Activated naive CD8-positive, alpha-beta T cell (primary cell): ENCODE measurements at regions not wholly inside any gene's neighbourhood (a gene's known extent, or its start where the extent isn't known, plus 50 kb on each side); places are given as distances from the start of the nearest gene placed in this dataset.
A peak's percentile ranks its signal among the peaks of the same experiment; 100 is the strongest.
"Not testable (repeated sequence)": the region's sequence is repeated elsewhere in the genome, so short reads cannot be mapped to it uniquely, and the experiment has no call there.

Source experiments
- H3K27ac Mint-ChIP-seq: one replicate; pipeline ENCODE4 v1.8.0; 2021; ENCODE audit warnings: mixed read lengths
- H3K27me3 Mint-ChIP-seq: one replicate; pipeline ENCODE4 v1.8.0; 2021; ENCODE audit warnings: mixed read lengths
- H3K36me3 Mint-ChIP-seq: one replicate; pipeline ENCODE4 v1.8.0; 2021; ENCODE audit warnings: mixed read lengths
- H3K4me1 Mint-ChIP-seq: one replicate; pipeline ENCODE4 v1.8.0; 2021; ENCODE audit warnings: low read depth, mixed read lengths
- H3K4me3 Mint-ChIP-seq: one replicate; pipeline ENCODE4 v1.8.0; 2021; ENCODE audit warnings: mild to moderate bottlenecking, mixed read lengths
- H3K9me3 Mint-ChIP-seq: one replicate; pipeline ENCODE4 v1.8.0; 2021; ENCODE audit warnings: low read depth, mixed read lengths

DNA sequence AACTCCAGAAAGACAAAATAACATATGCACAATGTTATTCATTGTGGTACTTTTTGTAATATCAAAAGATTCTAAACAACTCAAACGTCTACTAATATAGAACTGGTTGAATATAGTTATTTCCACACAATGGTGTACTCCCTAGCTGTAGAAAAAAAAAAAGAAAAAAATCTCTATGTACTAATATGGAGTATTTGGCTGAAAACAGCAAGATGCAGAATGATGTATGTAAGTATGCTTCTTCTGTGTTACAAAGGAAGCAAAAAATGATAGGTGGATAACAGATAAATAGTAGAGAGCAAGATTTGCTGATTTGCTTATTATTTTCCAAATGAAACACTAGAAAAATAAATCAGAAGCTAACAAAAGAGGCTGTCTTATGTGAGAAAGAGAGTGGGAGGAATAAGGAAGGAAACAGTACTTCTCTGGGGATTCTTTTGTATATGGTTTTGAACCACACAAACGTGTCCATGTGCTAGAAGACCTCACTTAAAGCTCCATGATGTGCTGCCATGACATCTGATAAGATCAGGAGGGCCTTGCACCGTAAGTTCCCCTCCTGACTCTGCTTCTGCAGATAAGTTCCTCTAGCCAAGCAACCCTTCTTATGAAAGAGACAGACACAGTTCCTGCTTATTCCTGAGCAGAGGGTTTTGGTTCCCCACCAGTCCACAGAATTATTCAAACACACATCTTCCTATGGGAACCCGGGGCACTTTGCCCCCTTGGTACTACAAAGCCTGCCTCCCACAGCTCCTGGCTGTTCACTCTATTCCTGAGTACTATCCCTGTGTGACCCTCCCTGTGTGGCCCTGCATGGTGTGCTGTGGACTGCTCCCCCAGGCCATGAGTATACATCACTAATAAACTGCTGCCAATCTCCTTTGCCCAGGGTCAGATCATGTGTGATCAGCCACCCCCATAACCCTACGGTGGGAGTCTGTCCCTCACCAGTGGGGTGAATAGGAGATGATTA is 159.1 kb downstream of the CCDC71L start:
- H3K27ac Mint-ChIP-seq: peak overlapping the region; percentile 70
- H3K27me3 Mint-ChIP-seq: no peaks in the 10 kb centered on the region
- H3K36me3 Mint-ChIP-seq: no peaks in the 10 kb centered on the region
- H3K4me1 Mint-ChIP-seq: peaks cover 27% of the 10 kb centered on the region
- H3K4me3 Mint-ChIP-seq: no peak overlapping the region
- H3K9me3 Mint-ChIP-seq: no peaks in the 10 kb centered on the region

DNA sequence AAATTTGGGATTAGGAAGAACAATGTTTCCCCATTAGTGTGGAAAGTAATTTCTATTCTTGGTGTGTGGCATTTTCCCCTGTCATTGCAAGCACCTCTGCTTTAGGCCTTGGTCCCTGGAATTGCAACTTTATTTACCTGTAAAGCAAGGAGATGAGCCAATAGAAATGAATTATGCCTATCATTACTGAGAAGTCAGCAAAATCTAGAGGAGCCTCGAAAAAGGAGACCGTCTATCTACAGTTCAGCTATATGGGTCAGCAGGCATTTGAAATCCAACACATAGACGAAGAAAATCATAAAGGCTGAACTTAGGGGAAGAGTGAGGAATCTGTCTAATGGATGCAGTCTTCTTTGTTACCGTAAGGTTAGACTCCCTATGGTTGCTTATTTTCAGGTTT is 161.1 kb downstream of the CCDC71L start:
- no peak overlapping the region for H3K4me3 Mint-ChIP-seq
- no peaks in the 10 kb centered on the region for H3K9me3 Mint-ChIP-seq
- H3K27me3 Mint-ChIP-seq: no peaks in the 10 kb centered on the region
- peaks cover 19% of the 10 kb centered on the region for H3K4me1 Mint-ChIP-seq
- no peak overlapping the region for H3K27ac Mint-ChIP-seq
- H3K36me3 Mint-ChIP-seq: no peaks in the 10 kb centered on the region

DNA sequence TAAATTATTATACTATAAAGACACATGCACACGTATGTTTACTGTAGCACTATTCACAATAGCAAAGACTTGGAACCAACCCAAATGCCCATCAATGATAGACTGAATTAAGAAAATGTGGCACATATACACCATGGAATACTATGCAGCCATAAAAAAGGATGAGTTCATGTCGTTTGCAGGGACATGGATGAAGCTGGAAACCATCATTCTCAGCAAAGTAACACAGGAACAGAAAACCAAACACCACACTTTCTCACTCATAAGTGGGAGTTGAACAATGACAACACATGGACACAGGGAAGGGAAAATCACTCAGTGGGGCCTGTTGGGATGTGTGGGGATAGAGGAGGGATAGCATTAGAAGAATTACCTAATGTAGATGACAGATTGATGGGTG is 163.0 kb downstream of the CCDC71L start:
- not testable (repeated sequence) for H3K27ac Mint-ChIP-seq, H3K4me3 Mint-ChIP-seq, H3K36me3 Mint-ChIP-seq, H3K9me3 Mint-ChIP-seq, H3K27me3 Mint-ChIP-seq
- peaks cover 11% of the 10 kb centered on the region for H3K4me1 Mint-ChIP-seq

DNA sequence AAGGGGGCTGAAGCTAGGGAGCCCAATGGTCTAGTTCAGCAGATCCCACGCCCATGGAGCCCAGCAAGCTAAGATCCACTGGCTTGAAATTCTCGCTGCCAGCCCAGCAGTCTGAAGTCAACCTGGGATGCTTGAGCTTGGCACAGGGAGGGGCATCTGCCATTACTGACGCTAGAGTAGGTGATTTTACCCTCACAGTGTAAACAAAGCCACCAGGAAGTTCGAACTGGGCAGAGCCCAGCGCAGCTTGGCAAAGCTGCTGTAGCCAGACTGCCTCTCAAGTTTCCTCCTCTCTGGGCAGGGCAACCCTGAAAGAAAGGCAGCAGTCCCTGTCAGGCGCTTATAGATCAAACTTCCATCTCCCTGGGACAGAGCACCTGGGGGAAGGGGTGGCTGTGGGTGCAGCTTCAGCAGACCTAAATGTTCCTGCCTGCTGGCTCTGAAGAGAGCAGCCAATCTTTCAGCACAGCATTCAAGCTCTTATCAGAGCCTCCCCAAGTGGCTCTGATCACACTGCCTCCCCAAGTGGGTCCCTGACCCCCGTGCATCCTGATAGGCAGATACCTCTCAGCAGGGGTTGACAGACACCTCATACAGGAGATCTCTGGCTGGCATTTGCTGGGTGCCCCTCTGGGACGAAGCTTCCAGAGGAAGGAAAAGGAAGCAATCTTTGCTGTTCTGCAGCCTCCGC is 167.8 kb downstream of the CCDC71L start:
- Mint-ChIP-seq H3K36me3 (peaks cover 3% of the 10 kb centered on the region), H3K27me3 (peaks cover 1% of the 10 kb centered on the region), H3K9me3 (no peaks in the 10 kb centered on the region), H3K4me3 (no peak overlapping the region), H3K27ac (no peak overlapping the region), H3K4me1 (no peaks in the 10 kb centered on the region)

DNA sequence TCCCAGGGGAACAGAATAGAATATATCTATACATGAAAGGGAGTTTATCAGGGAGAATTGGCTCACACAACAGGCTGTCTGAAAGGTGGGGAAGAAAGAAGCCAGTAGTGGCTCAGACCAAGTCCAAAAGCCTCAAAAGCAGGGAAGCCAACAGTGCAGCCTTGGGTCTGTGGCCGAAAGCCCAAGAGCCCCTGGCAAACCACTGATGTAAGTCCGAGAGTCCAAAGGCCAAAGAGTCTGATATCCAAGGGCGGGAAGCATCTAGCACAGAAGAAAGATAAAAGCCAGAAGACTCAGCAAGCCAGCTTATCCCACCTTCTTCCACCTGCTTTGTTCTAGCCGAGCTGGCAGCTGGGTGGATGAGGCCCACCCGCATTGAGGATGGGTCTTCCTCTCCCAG is 172.5 kb downstream of the CCDC71L start:
- Mint-ChIP-seq H3K27me3 (peaks cover 1% of the 10 kb centered on the region), H3K4me3 (no peak overlapping the region), H3K36me3 (no peaks in the 10 kb centered on the region), H3K27ac (no peak overlapping the region), H3K9me3 (no peaks in the 10 kb centered on the region), H3K4me1 (peaks cover 31% of the 10 kb centered on the region)

DNA sequence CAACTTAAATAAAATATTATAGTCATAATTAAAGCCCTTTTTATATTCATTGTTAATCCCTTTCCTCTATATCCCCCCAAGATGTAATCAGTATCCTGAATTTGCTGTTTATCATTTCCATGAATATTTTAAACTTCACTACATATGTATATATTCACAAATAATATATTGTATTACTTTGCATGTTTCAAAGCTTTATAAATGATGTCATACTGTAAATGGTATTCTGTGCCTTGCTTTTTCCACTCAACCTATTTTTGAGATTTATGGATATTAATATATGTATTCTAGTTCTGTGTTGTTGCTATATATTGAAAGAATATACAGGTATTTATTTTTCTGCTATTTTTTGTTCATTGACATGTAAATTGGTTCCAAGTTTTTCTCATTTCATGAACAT is 173.1 kb downstream of the CCDC71L start:
- no peaks in the 10 kb centered on the region for H3K9me3 Mint-ChIP-seq
- no peak overlapping the region for H3K4me3 Mint-ChIP-seq
- peaks cover 32% of the 10 kb centered on the region for H3K4me1 Mint-ChIP-seq
- peaks cover 2% of the 10 kb centered on the region for H3K27me3 Mint-ChIP-seq
- no peaks in the 10 kb centered on the region for H3K36me3 Mint-ChIP-seq
- H3K27ac Mint-ChIP-seq: no peak overlapping the region

DNA sequence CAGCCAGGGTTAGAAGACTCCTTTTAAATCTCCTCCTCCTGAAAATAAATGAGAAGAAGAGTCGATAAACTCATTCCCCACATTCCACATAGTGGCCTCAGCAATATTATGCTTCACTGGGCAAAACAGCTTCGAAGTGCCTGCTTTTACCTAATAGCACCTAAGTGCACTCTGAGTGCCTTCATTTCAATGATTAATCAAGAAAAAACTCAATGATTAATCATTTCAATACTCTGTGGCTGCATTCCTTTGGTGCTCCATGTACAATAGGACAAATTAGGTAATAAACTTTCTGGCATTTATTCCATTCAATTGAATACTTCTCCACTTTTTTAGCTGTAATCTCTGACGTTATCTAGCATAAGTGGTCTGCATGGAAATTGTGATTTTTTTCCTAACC is 174.6 kb downstream of the CCDC71L start:
- H3K27ac Mint-ChIP-seq: peak overlapping the region; percentile 92
- H3K4me3 Mint-ChIP-seq: no peak overlapping the region
- peaks cover 41% of the 10 kb centered on the region for H3K4me1 Mint-ChIP-seq
- peaks cover 8% of the 10 kb centered on the region for H3K27me3 Mint-ChIP-seq
- no peaks in the 10 kb centered on the region for H3K36me3 Mint-ChIP-seq
- H3K9me3 Mint-ChIP-seq: no peaks in the 10 kb centered on the region

DNA sequence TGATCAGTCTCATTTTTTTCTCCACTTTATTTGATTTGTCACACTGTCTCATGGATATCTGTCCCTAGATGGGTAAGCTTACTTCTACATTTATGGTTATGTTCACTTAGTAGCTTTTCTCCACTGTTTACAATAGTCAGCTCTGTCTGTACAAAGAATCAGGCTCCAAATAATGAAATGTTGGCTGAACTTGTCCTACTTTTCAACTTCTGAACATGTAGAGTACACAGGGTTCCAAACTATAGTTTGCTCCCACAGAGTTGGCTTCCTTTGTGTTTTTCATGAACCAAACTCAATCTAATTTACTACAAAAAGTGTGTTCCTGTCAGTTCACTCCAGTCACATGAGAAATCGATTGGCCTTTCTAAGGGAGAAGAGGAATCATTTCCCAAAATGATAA is 175.0 kb downstream of the CCDC71L start:
- Mint-ChIP-seq H3K27ac (peak overlapping the region; percentile 92), H3K27me3 (peaks cover 8% of the 10 kb centered on the region), H3K4me3 (no peak overlapping the region), H3K9me3 (no peaks in the 10 kb centered on the region), H3K36me3 (no peaks in the 10 kb centered on the region), H3K4me1 (peaks cover 44% of the 10 kb centered on the region)

DNA sequence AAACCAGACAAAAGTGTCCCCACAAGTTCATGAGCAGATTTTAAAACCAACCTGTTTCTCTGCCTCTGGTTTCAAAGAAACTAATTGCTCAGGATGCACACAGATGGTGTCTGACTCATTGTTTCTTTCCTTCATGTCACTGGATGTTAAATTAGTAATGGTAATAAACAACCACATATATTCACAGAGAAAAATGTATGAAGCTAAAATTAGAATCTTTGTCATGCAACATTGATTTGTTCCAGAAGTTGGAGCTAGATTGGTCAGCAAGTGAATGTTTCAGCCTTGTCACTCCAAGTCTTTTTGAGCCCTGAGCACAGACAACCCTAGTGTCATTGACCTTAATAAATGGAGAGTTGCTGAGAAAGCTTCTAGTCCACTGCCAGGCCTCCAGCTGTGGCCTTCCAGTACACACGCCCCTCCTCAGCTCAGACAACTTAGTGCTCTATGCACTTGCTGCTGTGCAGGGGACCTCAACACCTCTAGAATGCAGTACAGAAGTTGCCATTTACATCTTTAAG is 175.9 kb downstream of the CCDC71L start:
- peaks cover 7% of the 10 kb centered on the region for H3K27me3 Mint-ChIP-seq
- peak overlapping the region; percentile 14 for H3K4me3 Mint-ChIP-seq
- no peaks in the 10 kb centered on the region for H3K36me3 Mint-ChIP-seq
- H3K4me1 Mint-ChIP-seq: peaks cover 52% of the 10 kb centered on the region
- peak overlapping the region; percentile 92 for H3K27ac Mint-ChIP-seq
- H3K9me3 Mint-ChIP-seq: no peaks in the 10 kb centered on the region

DNA sequence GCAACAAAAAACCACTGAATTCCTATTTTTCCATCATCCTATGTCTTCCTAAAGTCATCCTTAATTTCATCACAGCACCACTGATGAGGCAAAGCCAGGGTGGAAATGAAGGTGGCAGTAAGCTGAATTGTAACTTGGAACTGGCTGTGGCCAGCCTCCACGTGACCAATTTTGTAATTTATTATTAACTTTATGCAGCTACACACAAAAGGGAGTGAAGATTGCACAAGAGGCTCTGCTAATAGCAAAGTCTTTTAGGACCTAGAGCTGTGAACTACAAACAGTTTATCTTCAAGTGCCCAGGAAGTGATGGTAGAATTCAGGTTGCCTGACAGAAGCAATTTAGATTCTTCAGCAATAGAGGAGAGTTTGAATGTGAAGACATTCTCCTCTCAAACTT is 176.4 kb downstream of the CCDC71L start:
- Mint-ChIP-seq H3K36me3 (no peaks in the 10 kb centered on the region), H3K27me3 (peaks cover 7% of the 10 kb centered on the region), H3K9me3 (no peaks in the 10 kb centered on the region), H3K4me3 (peak overlapping the region; percentile 14), H3K4me1 (peaks cover 55% of the 10 kb centered on the region), H3K27ac (peak overlapping the region; percentile 92)

DNA sequence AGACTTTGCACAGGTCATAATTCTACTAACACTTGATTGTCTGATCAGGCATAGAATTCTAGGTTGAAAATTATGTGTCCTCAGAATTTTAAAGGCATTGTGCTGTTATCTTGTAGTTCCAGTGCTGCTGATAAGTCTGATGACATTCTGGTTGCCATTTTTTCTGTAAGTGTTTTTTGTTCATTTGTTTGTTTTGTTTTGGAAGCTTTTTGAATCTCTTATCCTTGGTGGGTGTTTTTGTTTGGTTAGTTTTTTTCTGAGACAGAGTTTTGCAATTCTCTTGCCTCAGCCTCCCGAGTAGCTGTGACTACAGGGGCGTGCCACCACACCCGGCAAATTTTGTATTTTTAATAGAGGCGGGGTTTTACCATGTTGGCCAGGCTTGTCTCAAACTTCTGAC is 178.9 kb downstream of the CCDC71L start:
- peaks cover 7% of the 10 kb centered on the region for H3K27me3 Mint-ChIP-seq
- H3K36me3 Mint-ChIP-seq: no peaks in the 10 kb centered on the region
- H3K4me3 Mint-ChIP-seq: no peak overlapping the region
- no peaks in the 10 kb centered on the region for H3K9me3 Mint-ChIP-seq
- H3K27ac Mint-ChIP-seq: peak overlapping the region; percentile 89
- H3K4me1 Mint-ChIP-seq: peaks cover 59% of the 10 kb centered on the region

DNA sequence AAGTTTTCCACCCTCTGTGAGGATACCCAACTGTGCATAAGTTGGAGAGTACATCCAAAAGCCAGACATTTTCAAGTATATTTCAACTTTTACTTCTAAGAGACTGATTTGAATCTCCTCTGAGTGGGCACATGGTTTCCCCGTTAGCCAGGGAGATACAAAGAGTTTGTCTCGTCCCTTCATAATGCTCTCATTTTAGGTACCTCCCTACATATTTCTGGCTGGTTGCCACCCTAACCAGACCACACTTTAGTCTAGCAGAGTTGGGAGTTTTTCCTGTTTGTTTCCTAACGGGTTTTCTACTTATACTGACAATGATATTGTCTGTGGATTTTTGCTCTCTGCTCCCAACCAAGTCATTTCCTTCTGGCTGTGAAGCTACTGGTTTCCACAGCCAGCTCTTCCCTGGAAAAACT is 180.3 kb downstream of the CCDC71L start:
- Mint-ChIP-seq H3K27ac (peak overlapping the region; percentile 89), H3K4me1 (peaks cover 46% of the 10 kb centered on the region), H3K36me3 (no peaks in the 10 kb centered on the region), H3K4me3 (no peak overlapping the region), H3K9me3 (no peaks in the 10 kb centered on the region), H3K27me3 (peaks cover 7% of the 10 kb centered on the region)

DNA sequence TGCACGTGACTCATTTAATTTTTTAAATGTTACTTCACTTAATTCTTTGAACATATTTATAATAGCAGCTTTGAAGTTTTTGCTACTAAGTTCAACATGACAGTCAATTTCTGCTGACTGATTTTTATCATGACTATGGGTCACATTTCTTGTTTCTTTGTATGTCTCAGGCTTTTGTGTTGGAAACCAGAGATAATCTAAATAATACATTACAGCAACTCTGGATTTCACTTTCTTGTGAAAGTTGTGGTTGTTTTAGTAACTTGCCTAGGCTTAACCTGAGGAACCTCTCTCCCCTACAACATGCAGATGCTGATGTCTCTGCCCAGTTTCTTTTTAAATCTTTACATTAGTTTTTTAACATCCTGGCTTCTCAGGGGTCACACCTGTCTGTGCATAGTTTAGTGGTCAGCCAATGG is 180.8 kb downstream of the CCDC71L start:
- peak overlapping the region; percentile 89 for H3K27ac Mint-ChIP-seq

DNA sequence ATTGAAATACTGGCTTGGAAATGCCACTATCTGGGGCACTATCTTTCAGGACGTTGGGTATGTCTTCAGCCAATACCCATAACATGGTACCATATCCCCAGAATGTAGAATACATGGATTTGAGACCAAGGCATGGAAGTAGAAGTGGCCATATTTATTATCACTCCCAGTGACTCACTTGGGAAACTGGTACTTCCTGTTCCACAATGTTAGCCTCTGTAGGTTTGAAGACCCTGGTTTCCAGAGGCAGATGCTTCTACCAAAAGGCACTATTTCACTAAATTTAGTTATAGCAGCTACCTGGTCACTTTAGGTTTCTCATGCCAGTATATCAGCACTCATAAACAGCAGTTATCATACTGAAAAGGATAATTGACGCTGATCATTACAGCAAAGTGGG is 184.2 kb downstream of the CCDC71L start:
- Mint-ChIP-seq H3K36me3 (no peaks in the 10 kb centered on the region), H3K27me3 (peaks cover 3% of the 10 kb centered on the region), H3K4me1 (peaks cover 26% of the 10 kb centered on the region), H3K27ac (no peak overlapping the region), H3K9me3 (no peaks in the 10 kb centered on the region), H3K4me3 (no peak overlapping the region)

More for the DNA sequence above, 180.8 kb downstream of the CCDC71L start:
- H3K9me3 Mint-ChIP-seq: no peaks in the 10 kb centered on the region
- peaks cover 7% of the 10 kb centered on the region for H3K27me3 Mint-ChIP-seq
- no peak overlapping the region for H3K4me3 Mint-ChIP-seq
- peaks cover 41% of the 10 kb centered on the region for H3K4me1 Mint-ChIP-seq
- H3K36me3 Mint-ChIP-seq: no peaks in the 10 kb centered on the region

DNA sequence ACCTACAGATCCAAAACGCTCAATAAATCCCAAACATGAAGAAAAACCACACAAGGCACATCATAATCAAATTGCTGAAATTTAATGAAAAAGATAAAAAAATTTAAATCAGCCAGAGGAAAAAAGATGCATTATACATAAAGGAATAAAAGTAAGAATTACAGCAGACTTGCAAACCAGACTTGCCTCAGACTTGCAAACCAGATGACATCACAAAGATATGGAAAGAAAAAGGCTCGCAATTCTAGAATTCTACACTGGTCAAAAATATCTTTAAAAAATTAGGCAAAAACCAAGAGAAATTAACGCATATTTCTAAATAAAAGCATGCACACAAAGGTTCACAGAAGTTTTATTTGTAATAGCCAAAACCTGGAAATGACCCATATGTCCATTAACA is 188.0 kb upstream of the NAMPT start:
- H3K4me3 Mint-ChIP-seq: no peak overlapping the region
- H3K36me3 Mint-ChIP-seq: no peaks in the 10 kb centered on the region
- no peaks in the 10 kb centered on the region for H3K9me3 Mint-ChIP-seq
- no peaks in the 10 kb centered on the region for H3K27me3 Mint-ChIP-seq
- peaks cover 11% of the 10 kb centered on the region for H3K4me1 Mint-ChIP-seq
- H3K27ac Mint-ChIP-seq: no peak overlapping the region
